HepG2 (cell line): ENCODE measurements at regions not wholly inside any gene's neighbourhood (a gene's known extent, or its start where the extent isn't known, plus 50 kb on each side); places are given as distances from the start of the nearest gene placed in this dataset.

Source experiments
- KIAA2018 ChIP-seq: sonication (generic); formaldehyde crosslinking; IDR thresholded peaks from 2 replicates; pipeline ENCODE4 v1.5.0; 2020; ENCODE audit warnings: mild to moderate bottlenecking, missing genetic modification reagents, borderline replicate concordance
- NFATC3 ChIP-seq: sonication (generic); formaldehyde crosslinking; IDR thresholded peaks from 2 replicates; pipeline ENCODE4 v1.5.1; 2020; ENCODE audit warnings: mild to moderate bottlenecking, missing genetic modification reagents
- TFE3 ChIP-seq: IDR thresholded peaks from 2 replicates; pipeline ENCODE4 v1.6.1; 2016
- ZNF672 ChIP-seq: sonication (generic); formaldehyde crosslinking; IDR thresholded peaks from 2 replicates; pipeline ENCODE4 v1.8.1; 2022; ENCODE audit warnings: missing genetic modification reagents

GRCh38 chr6:90780141-90780540 lies 193.3 kb upstream of the MAP3K7 start:
- TF ChIP-seq ZNF672 (CRISPR knock-in tag) (no peak), TFE3 (CRISPR knock-in tag) (no peak), KIAA2018 (CRISPR knock-in tag) (no peak), NFATC3 (no peak)
